ENCODE measurements at regions not wholly inside any gene's neighbourhood (a gene's known extent, or its start where the extent isn't known, plus 50 kb on each side); places are given as distances from the start of the nearest gene placed in this dataset.
"Not testable (repeated sequence)": the region's sequence is repeated elsewhere in the genome, so short reads cannot be mapped to it uniquely, and the experiment has no call there.

- TF ChIP-seq POLR2A, POLR2AphosphoS5 (IDR thresholded peaks at IDR 0.05; ENCODE audit: low read depth, low read length): not testable (repeated sequence)
Measured at GRCh38 chr11:127933961-127934360, 653.4 kb downstream of the ETS1 start.

All from GM12891 (cell line).